GM21390 (cell line): ENCODE measurements at regions not wholly inside any gene's neighbourhood (a gene's known extent, or its start where the extent isn't known, plus 50 kb on each side); places are given as distances from the start of the nearest gene placed in this dataset.

Source experiments
- ATAC-seq: cut with Tn5 transposase; IDR thresholded peaks from one replicate; pipeline ENCODE4 v1.9.1; 2021; ENCODE audit not compliant: unreplicated experiment

DNA sequence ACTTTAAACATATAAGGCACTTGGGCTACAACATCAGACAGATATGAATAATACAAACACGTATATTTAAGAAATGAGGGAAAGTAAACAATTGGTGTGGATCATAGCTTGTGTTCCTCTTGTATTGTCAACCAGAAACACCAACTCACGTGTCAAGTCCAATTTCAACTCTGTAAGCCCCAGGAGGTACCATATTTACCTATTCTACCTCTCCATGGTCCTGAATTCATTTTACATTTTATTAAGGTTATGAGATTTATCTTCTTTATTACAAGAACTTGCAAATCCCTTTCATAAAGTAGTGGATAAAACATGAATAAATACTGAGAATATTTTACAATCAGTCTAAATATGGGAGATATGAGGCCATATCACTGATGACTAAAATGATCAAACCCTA, 501.6 kb downstream of the MAT2B start:
- ATAC-seq = no peak

DNA sequence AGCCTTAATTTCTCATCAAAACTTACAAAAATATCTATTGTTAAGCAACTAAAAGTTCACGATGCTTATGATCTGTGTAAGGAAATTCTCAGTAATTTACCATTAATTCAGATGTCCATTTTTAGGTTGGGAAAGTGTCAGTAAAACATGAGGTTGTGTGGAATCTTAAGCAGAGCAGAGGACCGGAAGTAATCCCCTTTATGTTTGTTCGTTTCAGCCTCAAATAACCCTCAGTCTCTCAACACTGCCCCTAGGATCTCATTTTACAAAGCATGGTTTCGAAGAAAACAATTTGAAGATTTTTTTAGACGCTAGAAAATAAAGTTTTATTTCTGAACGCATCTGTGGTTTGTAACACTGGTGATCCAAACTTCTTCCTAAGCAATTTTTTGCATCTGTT, 504.2 kb downstream of the MAT2B start:
- no peak for ATAC-seq

DNA sequence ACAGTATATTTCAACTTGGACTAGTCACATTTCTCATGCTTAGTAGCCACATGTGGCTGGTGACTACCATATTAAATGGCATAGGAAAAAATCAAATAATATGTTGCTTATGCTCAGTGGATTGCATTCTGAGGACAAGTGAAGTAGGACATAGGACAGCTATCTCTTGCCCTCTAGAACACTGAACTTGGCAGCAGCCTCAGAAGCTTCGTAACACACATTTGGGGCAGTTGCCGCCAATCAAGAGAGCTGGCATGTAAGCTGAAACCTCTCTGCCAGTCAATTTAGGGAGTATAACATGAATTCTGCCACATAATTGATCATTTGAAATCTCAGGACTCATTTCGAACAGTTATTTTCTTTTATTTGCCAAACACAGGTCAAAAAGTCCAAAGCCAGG, 505.5 kb downstream of the MAT2B start:
- no peak for ATAC-seq

DNA sequence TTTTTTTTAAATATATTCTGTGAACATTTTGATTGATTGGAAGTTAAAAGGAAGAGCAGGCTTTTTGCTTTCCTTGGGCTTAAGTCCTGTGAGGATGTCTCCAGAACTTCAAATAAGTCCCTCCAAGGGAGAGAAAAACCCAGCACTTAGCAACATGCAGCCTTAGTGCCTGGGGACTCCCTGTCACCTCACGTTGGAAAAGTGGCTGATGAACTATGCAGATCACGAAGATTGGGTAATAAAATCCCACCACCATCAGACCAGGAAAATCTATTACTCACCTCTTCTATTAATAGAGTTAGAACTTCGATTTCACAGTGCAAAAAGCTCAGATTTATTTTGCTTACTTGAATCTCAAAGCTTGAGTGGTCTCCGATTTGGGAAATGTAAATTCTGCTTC, 507.0 kb downstream of the MAT2B start:
- ATAC-seq = no peak

DNA sequence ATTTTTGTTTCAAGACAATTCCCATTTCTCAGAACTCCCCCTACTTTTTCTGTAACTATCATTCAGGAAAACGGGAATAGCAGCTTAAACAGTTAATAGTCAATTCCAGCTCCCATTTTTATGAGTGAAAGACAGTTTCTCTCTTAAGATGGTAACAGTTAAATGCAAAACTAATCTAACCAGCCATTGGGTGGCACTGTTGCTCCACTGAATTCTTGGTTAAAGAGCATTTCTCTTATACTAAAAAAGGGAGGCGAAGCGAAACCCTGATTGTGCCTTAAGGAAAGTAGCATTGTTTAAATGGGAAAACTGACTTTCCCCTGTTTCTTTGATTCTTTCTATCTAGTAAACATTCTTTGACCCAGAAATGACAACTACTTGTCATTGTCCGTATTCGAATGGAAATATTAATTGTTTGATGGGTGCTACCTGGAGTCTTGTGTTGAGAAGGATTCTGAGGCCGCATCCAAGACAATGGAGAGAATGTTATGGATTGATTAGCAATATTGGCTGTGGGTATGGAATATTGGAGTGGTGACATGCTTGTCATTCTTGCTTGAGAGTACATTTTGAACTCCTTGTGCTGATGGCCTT, 507.8 kb downstream of the MAT2B start:
- peak; percentile 86 for ATAC-seq

DNA sequence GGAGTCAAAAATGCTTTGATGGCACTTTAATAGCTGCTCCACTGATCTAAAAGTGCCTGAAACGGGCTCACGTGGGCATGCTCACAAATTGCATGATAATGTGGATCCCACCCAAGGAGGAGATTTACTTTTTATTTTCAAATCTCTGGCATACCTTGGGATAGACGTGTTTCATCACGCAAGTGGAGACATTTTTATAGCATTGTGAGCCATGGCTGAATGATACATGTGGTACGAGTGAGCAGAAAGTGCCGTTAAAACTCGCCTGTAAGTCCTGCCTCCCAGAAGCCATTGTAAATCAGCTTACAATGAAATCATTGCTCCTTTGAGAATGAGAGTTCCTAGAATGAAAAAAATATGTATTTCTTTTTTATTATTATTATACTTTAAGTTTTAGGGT, 514.7 kb downstream of the MAT2B start:
- ATAC-seq = no peak

DNA sequence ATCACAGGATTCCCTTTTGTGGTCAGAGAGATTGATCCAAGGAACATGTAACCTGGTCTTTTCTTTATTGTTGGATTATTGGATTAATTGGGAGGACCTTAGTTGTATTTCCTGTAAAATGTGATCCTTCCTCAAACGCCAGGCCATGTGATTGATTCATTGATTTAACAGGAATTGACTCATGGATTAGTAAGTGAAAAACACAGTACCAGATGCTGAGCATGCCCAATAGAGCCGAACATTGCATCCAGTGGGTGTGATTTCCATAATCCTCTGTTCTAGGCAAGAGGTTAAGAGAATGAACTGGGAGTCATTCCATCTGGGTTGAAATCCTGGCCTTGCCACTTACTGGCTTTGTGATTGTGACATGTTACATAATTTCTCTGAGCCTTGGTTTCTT, 522.3 kb downstream of the MAT2B start:
- ATAC-seq = no peak

DNA sequence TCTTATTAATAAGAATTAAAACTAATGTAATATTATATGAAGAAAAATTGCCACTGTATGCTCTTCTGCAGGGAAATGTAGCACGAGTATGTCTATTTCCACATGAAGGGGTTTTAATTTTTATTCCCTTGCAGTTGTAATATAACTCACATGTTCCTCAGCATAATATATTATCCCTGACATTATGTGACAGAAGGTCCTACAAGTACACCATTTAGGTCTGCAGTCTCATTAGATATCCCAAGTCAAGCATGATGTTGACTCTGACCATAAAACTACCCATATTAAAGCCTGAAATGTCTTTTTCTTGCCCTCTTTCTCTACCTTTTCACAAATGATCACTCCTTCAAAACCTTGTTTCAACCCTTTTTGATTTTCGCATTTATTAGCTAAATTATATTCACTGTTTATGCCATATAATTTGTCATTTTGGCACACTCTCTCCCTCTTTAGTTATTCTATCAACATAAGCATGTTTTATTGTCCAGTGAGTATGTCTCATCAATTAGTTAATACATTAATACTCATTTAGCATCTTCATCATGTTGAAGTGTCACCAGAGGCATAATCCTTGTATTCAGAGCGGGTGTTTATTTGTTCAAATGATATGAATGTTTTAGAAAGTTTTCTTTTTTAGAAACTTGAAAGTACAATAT, 532.8 kb downstream of the MAT2B start:
- ATAC-seq = no peak

DNA sequence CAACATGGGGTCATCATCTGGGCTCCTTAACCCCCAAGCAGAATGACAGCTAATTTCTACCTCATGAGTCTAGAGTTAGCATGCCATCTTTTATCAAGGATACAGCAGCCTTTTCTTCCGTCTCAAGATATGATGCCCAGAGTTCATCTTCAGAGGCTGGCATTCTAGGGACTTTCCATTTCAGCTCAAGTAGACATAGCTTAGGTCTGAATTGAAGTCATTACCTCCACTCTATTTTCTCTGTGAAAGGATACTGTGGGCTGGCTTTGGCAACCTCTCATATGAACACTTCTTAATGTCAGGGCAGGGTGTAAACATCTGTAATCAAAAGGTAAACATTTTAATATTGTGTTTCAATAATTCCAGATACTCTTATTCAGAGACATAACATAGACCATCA, 535.7 kb downstream of the MAT2B start:
- ATAC-seq = no peak

DNA sequence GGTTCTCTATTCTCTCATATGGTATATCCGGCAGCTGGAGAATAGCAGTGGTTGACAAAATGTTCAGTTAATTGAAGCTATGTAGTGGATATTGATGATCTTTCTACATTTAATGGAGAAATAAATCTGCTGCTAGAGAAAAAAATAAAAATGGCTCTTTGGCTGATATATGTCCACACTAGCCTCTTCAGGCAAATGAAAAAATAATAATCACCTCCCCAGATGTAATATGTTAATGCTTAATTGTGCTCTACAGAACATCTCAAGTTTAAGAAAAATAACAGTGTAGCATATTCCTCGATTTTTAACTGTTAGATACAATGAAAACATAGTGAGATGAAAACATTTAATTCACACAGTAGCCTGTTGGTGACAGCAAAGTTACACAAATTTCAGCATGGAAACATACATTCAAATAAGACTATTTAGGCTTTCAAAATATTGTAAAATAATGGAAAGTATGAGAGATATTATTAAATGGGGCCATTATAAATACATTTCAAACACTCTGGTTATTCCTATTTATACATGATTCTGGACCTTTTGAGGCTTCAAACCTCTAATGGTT, 543.0 kb downstream of the MAT2B start:
- no peak for ATAC-seq

DNA sequence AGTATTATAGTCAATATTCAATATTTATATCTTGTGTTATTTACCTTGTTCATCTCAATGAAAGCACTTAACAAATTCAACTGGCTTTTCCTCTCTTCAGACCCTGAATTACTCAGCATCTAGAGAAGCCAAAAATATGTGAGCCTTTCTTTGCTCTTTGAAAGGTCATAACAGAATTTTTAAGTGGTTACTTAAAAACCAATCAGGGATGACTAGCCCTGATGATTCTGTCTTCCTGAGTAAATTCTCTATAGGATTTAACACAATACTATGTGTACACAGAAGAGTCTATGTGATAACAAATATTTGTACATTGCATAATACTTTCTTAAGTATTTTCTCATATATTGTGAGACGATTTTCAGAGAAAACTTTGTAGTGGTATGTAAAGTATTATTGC, 546.3 kb downstream of the MAT2B start:
- no peak for ATAC-seq

DNA sequence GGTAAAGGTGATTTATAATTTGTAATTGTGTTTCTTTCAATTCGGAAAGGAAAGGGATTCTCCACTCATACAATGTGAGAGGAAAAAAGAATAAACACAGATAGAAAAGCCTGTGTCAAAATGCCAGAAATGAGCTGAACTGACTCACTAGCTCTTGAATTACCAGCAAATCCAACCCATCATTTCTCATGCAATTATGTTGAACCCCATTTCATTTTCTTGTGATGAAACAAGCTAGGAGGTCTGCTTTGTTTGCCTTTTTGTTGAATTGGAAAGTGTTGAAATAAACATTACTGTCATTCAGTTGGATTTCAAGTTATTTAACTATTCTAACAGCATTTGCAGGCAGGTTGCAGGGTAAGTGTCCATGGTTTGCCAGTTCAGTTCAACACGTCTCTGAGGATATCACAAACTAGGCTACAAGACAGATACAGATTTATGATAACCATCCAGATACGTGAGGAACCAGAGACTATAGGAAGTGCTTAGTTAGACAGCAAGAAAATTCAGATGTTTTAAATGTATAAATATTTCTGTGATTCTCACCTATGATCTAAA, 547.2 kb downstream of the MAT2B start:
- ATAC-seq = no peak

DNA sequence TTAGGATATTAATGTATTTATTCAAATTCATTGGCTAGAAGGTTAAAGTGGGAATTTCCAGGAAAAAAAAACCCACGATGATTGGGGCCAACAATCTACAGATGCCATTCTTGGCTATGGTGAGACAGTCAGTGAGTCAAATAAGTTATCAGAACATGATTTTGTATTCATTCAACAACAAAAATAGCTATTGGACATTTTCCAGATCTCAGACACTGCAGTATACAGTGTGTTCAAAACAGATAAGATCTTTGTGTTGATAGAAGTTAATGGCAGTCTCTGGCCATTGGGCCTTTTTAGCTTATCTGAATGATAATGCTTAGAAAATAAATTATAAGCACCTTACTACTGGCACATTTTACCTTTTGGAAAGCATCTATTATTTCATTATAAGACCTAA, 547.7 kb downstream of the MAT2B start:
- no peak for ATAC-seq

DNA sequence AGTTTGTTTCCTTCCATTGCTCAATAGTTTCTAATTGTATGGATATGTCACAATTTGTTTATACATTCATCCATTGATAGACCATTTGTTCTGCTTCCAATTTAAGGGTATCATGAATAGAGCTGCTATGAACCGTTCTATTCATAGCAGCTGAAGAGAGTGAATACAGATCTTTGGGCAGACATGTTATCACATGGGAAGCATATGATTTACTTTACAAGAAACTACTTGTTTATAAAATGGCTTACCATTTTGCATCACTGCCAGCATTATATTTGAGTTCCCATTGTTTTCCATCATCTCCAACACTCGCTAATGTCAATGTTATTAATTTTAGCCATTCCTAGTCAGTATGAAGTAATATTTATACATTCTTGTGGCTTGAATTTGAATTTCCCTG, 549.0 kb downstream of the MAT2B start:
- ATAC-seq = no peak

DNA sequence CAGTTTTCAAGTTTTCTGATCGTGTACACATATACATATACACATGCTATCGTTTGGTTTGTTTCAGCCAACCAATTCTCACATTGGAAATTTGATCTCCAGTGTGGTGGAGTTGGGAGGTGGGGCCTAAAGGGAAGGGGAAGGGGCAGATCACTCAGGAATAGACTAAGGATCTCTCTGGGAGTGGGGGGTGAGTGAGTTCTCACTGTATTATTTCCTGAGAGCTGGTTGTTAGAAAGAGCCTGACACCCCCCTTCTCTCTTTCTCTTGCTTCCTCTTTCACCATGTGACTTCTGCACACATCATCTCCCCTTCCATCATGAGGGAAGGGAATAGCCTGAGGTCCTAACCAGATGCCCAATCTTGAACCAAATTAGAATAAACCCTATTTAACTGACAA, 551.7 kb downstream of the MAT2B start:
- no peak for ATAC-seq

DNA sequence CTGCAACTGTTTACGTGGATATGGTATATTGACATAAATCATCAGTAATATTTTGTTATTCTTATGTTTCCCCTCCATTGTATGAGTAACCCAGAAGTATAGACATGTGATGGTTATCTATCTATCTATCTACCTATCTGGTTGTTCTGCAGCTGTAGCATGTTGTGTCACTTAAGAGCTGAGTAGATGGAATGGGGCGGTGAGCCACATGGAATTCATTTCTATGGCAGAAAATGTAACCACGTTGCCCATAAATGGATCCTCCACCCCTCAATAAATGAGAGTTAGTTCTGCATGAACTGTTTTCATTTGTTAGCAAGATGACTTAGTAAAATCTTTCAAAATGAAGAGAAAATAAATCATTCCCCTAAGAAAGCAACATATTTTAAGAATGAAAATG, 553.2 kb downstream of the MAT2B start:
- no peak for ATAC-seq

DNA sequence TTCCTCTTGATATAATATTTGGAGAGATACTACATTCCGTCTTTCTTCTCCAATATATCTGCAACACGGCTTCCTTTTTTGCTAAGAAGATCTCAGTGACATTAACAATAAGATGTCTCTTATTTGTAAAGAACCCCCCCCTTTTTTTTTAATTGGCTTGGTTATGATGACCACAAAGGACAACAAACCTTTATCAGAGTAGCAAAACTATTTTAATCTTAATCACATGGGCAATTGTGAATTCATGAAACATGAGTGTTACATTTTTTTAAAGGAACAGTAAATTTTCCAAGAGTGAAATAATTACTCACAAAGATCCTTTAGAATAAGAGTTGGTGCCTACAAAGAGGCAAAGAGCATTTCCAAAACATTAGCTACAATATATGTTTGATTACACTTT, 554.1 kb downstream of the MAT2B start:
- no peak for ATAC-seq

DNA sequence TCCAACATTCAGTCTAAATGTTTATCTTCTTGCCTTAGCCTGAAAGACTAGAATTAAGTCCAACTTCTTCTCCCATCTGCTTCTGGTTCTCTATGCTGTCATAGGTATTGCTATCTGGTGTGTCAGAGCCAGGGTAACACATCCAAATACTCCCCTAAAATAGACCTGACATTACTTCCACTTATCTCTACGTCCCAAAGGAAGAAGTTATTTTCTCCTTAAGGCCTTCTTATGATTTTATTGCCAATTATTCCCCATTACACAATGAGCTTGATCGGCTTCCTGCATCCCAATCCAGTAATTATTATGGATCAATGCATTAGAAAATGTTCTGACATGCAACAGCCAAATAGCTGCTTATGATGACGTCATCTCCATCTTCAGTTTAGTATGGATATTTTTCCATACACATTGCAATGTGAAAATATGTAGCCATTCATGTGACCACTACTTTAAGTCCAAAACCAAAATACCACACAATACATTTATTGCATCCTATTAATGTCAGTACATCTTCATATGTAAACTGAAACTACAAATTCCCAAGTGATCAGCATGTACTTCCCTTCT, 555.5 kb downstream of the MAT2B start:
- ATAC-seq = no peak

DNA sequence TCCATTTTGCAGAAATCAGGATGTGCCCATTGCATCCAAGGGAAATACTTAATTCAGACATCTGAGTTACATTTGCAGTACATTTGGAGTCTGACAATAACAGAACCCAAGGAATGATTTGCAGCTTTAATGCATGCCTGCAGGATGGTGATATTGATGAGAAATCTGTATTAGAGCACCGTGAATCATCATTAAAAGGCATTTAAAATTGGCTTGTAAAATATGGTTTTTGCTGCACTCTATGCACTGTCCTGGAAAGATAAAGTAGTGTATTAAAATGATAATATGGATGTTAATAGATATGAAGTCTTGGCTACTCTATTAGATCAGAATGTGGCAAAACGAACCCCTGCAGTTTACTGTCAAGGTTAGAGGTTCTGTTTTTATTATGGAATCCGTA, 556.9 kb downstream of the MAT2B start:
- no peak for ATAC-seq

DNA sequence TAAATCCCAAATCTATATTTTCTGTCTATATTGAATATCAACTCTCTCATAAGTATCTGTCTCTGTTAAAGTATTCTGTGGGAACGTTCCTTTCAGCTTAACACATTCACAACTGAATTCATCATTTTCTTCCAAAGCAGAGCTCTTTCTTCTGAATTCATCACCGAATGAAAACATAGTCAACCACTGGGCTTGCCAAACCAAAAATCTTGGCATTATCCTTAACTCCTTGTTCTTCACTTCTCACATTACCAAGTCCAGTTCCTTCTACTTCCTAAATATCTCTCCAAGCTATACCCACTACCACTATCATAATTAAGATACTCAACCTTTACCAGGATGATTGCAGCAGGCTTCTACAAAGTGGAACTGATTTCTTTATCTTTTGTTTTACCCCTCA, 559.8 kb downstream of the MAT2B start:
- ATAC-seq = no peak

DNA sequence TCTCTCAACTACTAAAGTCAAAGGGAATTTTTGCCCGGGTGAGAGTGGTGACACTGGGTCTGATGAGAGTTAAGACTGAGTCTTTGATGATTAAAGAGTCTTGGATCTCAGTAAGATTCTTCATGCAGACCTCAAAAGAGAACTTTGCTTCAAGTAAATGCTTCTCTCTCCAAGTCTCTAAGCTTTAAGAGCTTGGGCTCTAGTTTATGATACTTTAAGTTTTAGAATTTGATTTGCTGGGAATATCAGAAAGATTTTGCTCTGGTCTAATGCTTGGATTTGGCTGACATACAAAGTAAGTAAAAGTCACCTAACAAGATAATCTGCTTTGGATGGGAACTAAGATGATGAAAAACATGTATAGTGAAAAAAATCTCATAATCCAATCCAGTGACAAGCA, 566.3 kb downstream of the MAT2B start:
- no peak for ATAC-seq

DNA sequence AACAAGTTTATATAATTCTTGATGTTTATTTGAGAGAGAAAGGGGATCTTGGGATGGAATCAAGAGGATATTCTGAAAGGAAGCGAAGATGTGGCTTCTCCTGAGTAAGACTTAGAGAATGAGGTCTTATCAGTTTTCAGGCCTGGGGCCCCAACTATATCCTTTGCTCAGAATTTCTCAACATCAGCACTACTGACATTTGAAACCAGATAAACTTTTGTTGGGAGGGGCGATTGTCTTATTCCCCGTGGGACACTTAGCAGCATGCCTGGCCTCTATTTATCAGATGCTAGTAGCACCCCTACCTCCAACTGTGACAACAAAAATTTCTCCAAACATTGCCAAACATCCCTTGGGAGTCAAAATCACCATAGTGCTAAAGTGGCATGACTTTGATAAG, 567.7 kb downstream of the MAT2B start:
- ATAC-seq = no peak
